Left hindlimb (tissue), 1 donor: ENCODE measurements at regions not wholly inside any gene's neighbourhood (a gene's known extent, or its start where the extent isn't known, plus 50 kb on each side); places are given as distances from the start of the nearest gene placed in this dataset.

Source experiments
- DNase-seq: peaks from one replicate; pipeline ENCODE4 v3.0.0-alpha.2; 2018

DNA sequence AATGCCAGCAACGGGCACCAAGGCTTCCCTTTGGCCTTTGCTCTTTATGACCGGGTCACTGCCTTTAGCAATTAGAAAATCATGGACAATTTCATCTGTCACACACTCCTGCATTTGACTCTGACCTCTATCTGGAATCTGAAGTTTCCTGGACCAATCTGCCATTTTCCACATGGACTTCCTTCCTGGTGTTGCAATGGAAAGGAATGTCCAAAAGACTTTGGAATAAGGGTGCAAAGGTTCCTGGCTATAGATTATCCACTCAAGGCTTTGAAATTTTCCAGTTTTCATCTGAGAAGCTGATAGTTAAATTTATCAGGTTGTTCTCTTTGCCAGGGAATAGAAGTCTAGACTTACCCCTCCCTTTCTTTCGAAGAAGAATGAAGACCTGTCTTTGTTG lies 523.1 kb upstream of the ZNF462 start:
- no peak for DNase-seq

DNA sequence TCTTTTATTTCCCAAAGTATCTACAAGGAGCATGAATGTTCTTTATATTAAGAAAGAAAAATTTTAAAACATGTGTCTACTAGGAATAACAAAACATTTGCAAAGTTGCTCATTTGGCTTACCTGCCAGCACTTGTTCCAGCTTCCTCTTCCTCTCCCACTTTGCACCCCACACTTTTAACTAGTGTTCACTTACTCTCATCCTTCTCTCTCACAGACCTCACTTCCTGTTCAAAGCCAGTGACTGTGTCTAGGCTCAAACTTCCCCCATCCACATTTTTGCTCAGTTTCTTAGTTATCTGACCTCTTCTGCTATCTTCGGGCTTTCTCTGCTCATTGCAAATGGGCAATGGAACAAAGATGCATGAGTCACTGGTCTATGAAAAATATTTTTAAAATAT lies 512.2 kb upstream of the ZNF462 start:
- DNase-seq: no peak

DNA sequence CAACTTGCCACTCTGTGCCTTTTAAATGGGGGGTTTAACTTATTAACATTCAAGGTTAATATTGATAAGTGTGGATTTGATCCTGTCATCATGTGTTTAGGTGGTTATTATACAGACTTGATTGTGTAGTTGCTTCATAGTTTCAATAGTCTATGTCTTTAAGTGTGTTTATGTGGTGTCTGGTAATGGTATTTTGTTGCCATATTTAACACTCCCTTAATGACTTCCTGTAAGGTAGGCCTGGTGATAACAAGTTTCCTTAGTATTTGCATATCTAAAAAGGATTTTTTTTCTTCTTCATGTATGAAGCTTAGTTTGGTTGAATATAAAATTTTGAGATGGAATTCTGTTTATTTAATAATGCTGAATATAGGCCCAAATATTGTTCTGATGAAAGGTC lies 506.0 kb upstream of the ZNF462 start:
- DNase-seq: no peak

DNA sequence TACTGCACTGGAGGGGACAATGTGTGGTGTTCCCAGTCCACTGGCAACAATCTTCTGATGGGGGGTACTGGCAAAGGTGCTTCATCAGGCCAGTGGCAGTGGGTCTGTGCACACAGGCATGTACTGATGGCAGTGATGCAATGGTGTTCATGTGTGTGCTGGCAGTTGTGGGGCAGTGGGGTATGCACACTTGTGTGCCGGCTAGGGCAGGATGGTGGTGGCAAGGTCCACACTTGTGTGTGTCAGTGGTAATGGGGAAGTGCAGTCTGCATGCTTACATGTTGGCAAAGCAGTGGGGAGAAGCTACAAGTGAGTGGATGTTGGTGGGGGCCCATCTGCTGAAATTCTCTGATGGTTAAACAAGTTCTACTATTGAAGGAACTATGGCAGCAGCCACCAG lies 504.6 kb upstream of the ZNF462 start:
- DNase-seq: no peak

DNA sequence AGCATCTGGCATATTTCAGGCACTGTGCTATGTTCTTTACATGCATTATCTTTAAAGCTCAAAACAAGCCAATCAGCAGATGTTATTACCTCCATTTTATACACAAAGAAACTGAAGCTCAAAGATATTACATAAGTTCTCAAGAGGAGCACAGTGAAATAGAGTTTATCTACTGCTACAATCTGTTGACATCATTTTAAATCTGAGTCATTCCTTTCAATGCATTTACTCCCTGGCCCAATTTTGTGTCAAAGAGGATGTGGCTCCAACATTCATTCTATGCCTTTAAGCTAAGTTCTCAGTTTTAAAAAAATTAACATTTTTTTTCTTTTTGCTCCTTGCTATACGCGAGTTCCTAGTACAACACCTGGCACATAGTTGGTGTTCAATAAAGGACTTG lies 486.3 kb upstream of the ZNF462 start:
- no peak for DNase-seq

DNA sequence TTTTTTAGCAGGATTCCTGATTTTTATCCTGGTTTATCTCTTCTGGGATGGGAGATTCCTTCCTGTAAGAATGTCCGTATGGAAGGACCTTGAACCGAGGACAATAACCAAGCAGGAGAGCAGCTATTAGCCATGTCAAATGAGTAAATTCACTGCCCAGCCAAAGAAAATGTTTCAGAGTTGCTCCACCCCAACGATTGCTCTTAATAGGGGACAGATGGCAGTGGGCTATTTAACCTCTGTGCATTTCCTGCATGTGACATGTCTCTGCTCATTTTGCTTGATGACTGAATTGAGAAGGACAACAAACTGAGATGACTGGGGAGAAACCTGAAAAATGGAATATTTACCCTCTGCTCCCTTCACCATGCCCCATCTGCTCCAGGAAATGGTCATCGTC lies 479.9 kb upstream of the ZNF462 start:
- DNase-seq: no peak

DNA sequence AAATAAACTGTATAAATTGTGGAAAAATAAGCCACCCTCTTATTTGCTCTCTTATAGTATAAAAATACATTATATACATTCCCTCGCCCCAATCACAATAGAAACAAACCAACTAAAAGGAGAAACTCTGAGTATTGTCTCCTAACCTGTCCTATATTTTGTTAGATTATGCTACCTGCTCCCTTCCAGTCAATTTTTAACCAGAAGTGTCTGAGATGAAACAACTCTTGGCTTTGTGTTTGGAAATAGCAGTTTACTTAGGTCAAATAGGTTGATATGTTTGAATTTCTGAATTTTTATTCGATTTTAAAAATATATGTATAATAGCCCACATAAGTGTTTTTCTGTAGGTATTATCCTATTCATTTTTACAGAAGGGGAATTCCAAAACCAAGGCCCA lies 475.0 kb upstream of the ZNF462 start:
- DNase-seq: no peak

DNA sequence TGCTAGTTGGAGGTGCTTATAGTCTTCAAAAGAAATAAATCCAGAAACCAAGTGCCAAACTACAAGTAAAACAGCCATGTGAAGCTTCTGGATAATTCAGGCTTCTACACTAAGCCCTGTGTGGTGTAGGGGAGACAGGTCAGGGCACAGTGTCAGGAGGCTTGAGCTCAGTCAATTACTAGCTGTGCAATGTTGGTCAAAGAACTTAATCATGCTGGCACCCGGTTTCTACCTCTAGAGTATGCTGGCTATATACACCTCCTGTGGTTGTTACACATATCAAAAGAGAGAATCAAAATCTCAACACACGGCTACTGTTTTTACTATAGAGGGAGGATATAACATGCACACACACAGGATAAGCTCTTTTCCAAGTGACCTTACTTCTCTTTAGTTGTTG lies 469.7 kb upstream of the ZNF462 start:
- DNase-seq: no peak

DNA sequence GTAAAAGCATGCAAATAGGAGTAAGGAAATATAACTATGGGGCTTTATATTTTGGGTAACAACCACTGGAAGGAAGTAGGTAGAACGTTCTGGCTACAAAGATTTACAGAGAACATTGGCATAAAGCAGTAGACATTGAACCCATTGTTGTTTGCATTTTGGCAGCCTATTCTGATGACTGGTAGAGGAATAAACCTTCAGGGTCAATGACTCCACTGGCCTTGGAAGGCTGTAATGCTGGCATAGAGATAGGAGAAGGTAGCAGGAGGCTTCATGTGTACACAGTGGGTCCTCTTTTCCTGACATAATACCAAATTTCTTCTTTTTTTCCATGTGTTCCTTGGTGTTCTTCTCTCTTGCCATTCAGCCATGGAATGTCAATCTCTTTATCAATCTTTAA lies 462.8 kb upstream of the ZNF462 start:
- no peak for DNase-seq

DNA sequence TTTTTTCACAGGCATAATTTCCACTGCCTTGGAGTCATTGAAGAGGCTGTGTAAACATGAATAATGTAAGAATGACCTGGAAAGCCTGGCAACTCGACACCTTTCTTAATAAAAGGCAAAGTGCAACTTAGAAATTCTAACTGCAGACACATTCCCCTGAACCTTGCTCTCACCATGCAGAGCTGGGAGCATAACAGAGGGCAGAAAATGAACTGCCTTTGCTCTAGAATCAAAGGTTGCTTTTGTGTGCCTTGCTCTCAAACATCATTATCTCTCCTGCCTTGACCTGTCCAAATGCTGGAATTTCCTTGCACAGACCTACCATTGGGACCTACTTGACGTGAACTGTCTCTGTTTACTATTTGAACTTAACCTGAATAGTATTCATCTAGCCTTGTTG lies 462.0 kb upstream of the ZNF462 start:
- DNase-seq: no peak

DNA sequence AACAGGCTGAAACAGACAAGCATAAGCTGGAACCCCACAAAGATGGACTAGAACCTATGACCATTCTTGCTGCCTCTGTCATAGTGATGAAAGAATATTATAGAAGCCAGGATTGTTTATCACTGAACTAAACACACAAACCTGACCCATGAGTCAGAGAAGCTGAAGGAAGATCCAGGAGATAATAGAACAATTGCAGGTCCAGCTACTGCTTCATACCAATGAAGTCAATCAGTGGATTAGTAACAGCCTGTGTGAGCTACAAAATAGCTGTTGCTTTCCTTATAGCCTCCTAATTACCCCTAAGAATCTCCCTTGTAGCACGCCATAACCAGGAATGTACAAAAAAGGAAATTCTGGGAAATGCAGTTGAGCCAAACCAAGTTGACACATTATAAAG lies 459.9 kb upstream of the ZNF462 start:
- DNase-seq: no peak

DNA sequence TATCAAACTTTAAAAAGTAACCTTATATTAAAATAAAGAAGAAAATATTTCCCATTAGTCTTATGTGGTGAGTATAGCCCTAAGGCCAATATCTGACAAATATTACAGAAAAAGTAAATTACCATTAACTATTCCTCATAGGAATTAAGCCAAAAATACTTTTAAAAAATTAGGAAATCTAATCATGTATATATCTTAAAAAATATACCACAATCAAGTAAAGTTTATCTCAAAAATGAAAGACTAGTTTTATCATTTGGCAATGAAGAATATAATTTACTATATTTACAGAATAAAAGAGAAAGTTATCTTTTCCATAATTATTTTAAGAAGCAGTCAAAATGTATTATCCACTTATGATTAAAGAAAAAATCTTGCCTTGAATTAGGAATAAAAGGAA lies 458.8 kb upstream of the ZNF462 start:
- DNase-seq: no peak

DNA sequence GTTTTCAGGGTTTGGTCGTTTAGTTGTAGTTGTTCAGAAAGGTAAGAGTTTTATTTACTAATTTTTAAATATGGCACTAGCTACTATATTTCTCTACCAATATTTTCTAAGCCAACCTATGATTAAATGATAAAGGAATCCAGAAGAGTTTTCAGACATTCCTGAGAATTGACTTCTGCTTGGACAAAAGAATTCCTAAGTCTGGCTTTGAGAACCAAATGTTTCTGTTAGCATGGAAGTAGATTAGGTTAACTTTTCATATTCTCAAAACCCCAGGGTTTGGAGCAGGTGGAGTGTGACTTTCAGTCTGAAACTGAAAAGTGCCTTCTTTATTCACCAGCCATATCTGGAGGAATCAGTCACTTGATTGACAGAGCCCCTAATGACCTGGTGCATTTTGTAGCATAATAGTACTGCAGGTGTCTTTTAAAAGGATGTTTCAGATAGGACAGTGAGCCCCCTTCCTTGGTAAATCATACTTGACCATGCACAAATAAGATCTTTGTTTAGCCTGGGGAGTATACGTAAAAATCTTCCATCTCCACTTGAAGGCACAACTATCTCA lies 457.0 kb upstream of the ZNF462 start:
- DNase-seq: no peak

DNA sequence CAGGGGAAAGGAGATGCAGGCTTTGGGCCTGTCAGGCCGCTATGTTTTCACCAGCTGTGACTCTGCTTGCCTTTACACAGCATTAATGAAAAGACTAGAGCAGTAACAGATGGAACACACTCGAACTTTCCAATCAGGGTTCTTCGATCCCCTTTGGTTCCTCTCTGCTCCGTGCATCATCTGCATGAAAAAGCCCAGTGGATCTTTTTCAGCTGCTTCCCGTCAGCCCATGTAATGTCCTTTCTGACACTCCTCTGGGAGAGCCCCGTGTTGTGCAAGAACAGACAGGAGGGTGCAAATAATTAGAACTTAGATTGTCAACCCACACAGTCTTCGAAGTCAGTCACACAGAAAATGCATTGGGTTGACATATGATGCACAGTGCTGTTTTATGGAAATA lies 448.9 kb upstream of the ZNF462 start:
- no peak for DNase-seq

DNA sequence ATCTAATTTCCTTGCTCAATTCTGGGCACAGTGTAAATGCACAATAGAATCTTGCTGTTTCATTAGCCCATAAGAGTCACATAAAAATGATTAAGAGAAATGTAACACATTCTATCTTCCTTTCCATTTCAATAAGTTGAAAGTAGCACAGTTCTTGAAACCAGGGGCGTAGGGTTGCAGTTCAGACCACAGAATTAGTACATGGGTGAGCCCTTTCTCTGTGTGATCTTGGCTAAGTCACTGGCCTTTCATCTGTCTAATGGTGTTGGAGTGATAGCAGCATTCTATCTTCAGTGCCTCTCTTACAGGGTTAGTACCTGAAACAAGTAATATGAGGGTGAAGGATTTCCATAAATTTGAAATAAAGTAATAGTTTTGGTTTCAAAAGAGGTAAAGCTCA lies 445.3 kb upstream of the ZNF462 start:
- no peak for DNase-seq

DNA sequence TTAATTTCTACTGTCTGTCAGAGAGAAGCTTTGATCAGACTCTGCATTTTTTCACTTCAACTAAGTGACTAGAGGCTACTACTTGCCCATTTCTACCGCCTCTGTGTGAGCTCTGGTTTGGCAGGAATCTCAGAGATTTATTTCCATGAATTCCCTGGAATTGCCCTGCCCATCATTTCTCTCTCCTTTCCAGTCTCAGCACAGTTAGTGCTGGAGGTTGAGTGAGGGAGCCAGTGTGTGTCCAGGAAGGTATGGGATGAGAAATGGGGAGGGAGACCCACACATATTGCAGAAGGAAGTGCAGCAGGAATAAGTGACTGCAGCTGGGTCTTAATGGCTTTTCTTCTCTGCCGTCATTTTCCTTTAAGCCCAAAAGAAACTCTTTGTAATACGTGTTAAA lies 443.1 kb upstream of the ZNF462 start:
- DNase-seq: no peak

DNA sequence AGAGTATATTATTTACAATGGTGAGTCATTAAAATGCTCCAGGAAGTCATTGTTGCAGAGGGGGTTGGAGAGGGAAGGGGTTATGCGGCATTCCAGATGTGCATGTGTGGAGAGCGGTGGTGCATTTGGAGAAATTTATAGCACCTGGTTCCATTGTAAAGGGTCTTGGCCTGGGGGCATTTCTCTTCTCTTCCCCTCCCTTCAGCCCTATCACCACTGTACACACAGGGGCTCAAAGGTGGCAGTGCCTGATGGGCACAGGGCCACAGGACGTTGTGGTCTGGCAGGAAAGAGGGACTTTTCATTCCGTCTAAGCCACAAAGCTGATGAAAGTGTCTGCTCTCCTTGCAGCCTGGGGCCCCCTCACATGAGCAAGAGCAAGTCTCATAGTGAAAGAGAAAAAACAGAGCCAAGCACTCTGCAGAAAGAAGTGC lies 442.4 kb upstream of the ZNF462 start:
- peak; percentile 38 for DNase-seq

DNA sequence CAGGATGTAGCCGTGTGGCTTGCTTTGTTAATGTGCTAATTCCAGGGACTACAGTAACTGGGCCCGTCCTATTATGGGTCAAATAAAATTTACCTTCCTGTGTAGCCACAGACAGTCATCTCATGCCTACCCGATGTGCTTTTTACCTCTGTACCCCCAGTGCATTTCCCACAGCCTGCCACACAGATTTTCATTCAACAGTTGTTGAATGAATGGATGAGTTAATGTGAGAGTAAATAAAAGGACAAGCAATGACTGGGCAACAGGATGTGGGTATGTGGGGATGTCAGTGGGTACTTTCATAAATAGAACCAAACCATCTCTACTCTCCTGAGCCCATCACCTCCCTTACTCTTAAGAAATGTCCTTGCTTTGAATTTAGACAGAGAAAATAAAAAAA lies 441.2 kb upstream of the ZNF462 start:
- no peak for DNase-seq

DNA sequence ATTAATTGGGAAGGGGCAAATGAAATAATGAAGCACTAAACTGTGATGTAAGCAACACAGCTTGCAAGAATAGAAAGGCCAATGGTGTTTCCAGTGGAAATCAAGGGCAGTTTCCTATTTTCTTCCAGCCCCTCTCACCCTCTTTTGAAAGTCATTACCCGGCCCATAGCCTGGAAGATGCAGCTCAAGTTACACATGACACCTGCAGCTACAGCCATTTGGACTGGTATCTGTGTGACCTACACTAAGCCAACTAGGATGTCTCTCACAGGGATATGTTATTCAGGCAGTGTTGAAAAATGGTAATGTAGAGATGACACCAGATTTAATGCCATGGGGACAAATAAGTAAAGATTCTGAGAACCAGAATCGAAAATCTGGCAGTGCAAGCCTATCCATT lies 439.4 kb upstream of the ZNF462 start:
- no peak for DNase-seq

DNA sequence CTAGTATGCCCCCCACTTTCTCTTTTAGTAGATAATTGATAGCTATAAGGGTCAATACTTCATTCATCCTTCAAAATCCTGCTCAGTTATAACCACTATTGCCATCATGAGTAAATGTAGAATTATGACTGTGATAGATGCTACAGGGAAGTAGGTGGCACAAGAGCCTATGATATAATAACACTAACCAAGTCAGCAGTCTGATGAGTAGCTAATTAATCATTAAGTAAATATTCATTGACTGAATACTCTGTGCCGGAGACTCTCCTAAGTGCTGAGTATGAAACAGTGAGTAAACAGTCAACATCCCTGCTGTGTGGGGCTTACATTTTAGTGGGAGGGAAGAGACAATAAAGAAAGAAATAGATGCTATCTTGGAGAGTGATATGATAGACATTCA lies 430.3 kb upstream of the ZNF462 start:
- no peak for DNase-seq

DNA sequence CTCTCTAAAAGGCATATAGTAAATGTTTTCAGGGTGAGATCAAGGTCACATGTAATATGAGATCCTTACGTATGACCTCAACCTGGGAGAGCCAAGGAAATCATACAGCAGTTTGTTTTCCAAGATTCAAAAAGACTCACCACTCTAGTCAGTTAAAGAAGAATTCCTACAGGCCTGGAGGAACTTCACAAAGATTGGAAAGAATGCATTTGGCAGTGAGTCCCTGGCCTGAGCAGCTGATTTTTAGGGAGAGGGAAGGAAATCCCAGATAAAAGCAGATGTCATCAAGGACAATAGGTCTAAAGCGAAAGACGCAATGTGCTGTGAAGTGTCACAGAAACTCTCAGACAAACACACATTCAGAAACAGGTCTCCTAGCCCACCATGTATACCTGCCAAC lies 424.0 kb upstream of the ZNF462 start:
- peak; percentile 52 for DNase-seq

DNA sequence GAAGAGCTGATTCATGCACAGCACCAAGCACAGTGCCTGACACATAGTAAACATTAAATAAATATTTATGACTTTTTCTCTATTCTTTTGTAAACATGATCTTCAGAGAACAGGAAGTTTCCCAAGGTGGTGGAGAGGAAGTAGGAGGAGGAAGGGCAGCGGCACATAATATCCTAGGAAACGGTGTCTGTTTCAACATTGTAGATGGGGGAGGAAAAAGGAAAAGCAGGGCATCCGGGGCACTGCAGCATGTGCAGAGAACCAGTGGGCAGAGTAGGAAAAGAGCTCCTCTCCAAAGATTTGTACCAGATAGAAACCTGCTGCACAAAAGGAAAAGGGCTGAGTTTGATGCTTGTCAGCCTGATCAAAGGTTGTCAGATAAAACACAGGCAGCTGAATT lies 421.7 kb upstream of the ZNF462 start:
- no peak for DNase-seq

DNA sequence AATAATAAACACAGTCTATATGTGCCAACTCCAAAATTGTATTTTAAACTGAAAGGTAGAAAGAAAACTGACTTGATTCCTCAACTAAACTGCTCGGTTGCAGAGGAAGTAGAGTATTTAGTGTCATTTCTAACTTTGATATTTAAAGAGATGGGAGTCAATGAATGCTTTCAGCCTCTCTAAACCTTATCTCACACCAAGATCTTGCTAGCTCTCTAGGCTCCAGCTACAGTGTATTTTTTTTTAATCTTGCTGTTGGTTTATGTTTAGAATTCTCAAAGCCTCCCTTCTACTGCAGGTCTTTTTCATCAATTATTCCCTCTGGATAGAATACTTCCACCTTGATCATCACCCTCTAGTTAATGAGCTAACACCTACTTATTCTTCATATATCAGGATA lies 419.4 kb upstream of the ZNF462 start:
- DNase-seq: no peak

DNA sequence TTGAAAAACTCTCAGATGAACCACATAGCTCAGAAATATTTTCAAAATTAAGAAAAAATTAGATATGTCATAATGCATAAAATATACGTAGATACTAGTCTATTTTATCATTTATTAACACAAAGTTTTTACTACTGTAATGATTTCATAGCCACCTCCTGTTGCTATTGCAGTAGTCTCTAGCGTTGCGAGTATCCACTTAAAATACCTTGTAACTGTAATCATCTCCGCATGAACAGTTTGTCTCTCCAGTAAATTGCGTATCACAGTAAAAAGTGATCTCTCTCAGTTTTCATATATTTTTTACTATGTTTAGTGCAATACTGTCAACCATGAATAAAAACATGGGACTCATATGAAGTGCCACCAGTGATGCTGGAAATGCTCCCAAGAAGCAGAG lies 417.9 kb upstream of the ZNF462 start:
- DNase-seq: no peak

DNA sequence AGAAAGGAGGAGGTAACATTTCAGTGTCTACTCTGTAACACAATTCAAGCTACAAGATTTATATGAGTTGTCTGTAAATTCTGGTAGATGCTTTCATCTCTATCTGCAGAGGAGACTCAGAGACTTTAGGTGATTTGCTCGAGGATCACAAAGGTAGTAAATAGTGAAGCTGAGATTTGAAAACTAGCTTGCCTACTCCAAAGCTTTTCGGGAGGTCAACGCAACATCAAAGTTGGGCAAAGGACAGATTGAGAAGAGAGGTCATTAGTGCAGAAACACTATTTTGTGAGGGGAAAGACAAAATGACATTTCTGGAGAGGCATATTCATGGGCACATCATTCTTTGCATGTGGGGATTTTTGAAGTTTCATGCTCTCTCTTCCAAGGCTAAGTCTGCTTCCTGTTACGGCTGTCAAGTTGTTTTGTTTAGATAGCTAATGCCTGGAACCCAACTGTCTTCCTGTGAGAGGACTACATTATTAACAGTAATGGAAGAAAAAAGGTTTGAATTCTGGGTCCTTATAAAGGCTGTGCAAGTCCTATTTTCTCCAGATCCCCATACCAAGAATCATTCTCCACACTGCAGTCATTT lies 413.5 kb upstream of the ZNF462 start:
- DNase-seq: no peak

DNA sequence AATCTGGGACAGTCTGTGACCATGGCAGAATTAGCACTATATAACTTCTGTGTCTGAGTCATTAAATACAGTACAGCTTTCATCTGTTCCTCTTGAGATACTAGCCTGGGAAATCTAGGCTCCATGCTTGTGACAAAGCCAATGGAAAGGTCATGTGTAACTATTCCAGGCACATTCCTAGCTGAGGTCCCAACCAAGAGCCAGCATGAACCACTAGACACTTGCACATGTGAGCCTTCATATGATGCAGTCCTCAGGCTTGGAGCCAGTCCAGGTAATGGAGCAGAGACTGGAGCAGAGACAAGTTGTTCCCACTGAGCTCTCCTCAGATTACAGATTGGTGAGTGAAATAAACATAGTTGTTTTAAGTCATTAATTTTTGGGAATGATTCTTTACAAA lies 412.4 kb upstream of the ZNF462 start:
- no peak for DNase-seq
